ENCODE measurements at regions not wholly inside any gene's neighbourhood (a gene's known extent, or its start where the extent isn't known, plus 50 kb on each side); places are given as distances from the start of the nearest gene placed in this dataset.

GRCh38 chr1:29643281-29643680, 407.0 kb downstream of the PTPRU start:
- H3K9me2 ChIP-seq (ENCODE audit: insufficient read depth, low read length): no peaks in the 10 kb centered on the region
- TF ChIP-seq TAF1 (IDR thresholded peaks at IDR 0.05; ENCODE audit: low read depth) (no peak), EZH2 (IDR thresholded peaks at IDR 0.05; ENCODE audit: borderline replicate concordance, insufficient read depth, low read length, poor library complexity, severe bottlenecking) (no peak), EP300 (conservative IDR thresholded peaks at IDR 0.05; ENCODE audit: poor library complexity, severe bottlenecking) (no peak), SMC3 (conservative IDR thresholded peaks at IDR 0.05; ENCODE audit: poor library complexity) (no peak)
- no peak overlapping the region for H3K27ac ChIP-seq (ENCODE audit: low read length)
- no peaks in the 10 kb centered on the region for H3K36me3 ChIP-seq (ENCODE audit: insufficient read depth, low read length)
- no peaks in the 10 kb centered on the region for H3K79me2 ChIP-seq (replicated peaks; ENCODE audit: insufficient read depth, low read length)
- H3K4me3 ChIP-seq (ENCODE audit: low read length): no peak overlapping the region
- no peak overlapping the region for H2AFZ ChIP-seq (ENCODE audit: low read depth, low read length)
- no peak overlapping the region for H3K9ac ChIP-seq (ENCODE audit: low read length)
- H3K27me3 ChIP-seq (ENCODE audit: insufficient read depth, low read depth, low read length): no peaks in the 10 kb centered on the region
- H3F3A ChIP-seq (ENCODE audit: insufficient read depth, low read length, poor library complexity, severe bottlenecking): no peaks in the 10 kb centered on the region
- H4K20me1 ChIP-seq (ENCODE audit: insufficient read depth): no peaks in the 10 kb centered on the region
- no peak overlapping the region for H3K4me2 ChIP-seq (ENCODE audit: low read length)
- no peaks in the 10 kb centered on the region for H3K9me3 ChIP-seq (ENCODE audit: low read length)

GRCh38 chr1:29642519-29642918, 406.2 kb downstream of the PTPRU start:
- TF ChIP-seq REST (IDR thresholded peaks at IDR 0.05; ENCODE audit: borderline replicate concordance) (no peak), CTCF (IDR thresholded peaks at IDR 0.05; ENCODE audit: poor library complexity, severe bottlenecking) (no peak), SMC3 (conservative IDR thresholded peaks at IDR 0.05; ENCODE audit: poor library complexity) (no peak), EZH2 (IDR thresholded peaks at IDR 0.05; ENCODE audit: borderline replicate concordance, insufficient read depth, low read length, poor library complexity, severe bottlenecking) (no peak), POLR2AphosphoS5 (IDR thresholded peaks at IDR 0.05) (no peak), MXI1 (conservative IDR thresholded peaks at IDR 0.05; ENCODE audit: poor library complexity, severe bottlenecking) (no peak), TAF1 (IDR thresholded peaks at IDR 0.05; ENCODE audit: low read depth) (no peak), EP300 (conservative IDR thresholded peaks at IDR 0.05; ENCODE audit: poor library complexity, severe bottlenecking) (no peak), RAD21 (conservative IDR thresholded peaks at IDR 0.05) (no peak)
- Histone ChIP-seq H3K9me3 (ENCODE audit: low read length) (no peaks in the 10 kb centered on the region), H3K4me3 (ENCODE audit: low read length) (no peak overlapping the region)

More at GRCh38 chr1:29642519-29642918, 406.2 kb downstream of the PTPRU start:
- no peak overlapping the region for H3K4me2 ChIP-seq (ENCODE audit: low read length)
- H3K36me3 ChIP-seq (ENCODE audit: insufficient read depth, low read length): no peaks in the 10 kb centered on the region
- H3K27me3 ChIP-seq (ENCODE audit: insufficient read depth, low read depth, low read length): no peaks in the 10 kb centered on the region
- H4K20me1 ChIP-seq (ENCODE audit: insufficient read depth): no peaks in the 10 kb centered on the region
- H3K9me2 ChIP-seq (ENCODE audit: insufficient read depth, low read length): no peaks in the 10 kb centered on the region
- no peak overlapping the region for H2AFZ ChIP-seq (ENCODE audit: low read depth, low read length)
- H3K79me2 ChIP-seq (replicated peaks; ENCODE audit: insufficient read depth, low read length): no peaks in the 10 kb centered on the region
- H3K27ac ChIP-seq (ENCODE audit: low read length): no peak overlapping the region
- H3F3A ChIP-seq (ENCODE audit: insufficient read depth, low read length, poor library complexity, severe bottlenecking): no peaks in the 10 kb centered on the region
- H3K9ac ChIP-seq (ENCODE audit: low read length): no peak overlapping the region

Data from neural cell (in vitro differentiated cells).